Upper lobe of right lung (tissue), 1 donor: ENCODE measurements at regions not wholly inside any gene's neighbourhood (a gene's known extent, or its start where the extent isn't known, plus 50 kb on each side); places are given as distances from the start of the nearest gene placed in this dataset.

Source experiments
- ATAC-seq: fragments of 200-7000 bp; cut with Tn5 transposase; one replicate; pipeline ENCODE4 v1.9.1; 2020; ENCODE audit warnings: mild to moderate bottlenecking, moderate library complexity
- DNase-seq: peaks from one replicate; pipeline ENCODE4 v3.0.0-alpha.2; 2020
- H3K27ac ChIP-seq: fragments of 200-600 bp; one replicate; pipeline ENCODE4 v1.8.0; 2022
- H3K27me3 ChIP-seq: fragments of 200-600 bp; one replicate; pipeline ENCODE4 v1.8.0; 2022; ENCODE audit warnings: mild to moderate bottlenecking
- H3K36me3 ChIP-seq: fragments of 200-600 bp; one replicate; pipeline ENCODE4 v1.8.0; 2022
- H3K4me1 ChIP-seq: fragments of 200-600 bp; one replicate; pipeline ENCODE4 v1.8.0; 2022
- H3K4me3 ChIP-seq: fragments of 200-600 bp; one replicate; pipeline ENCODE4 v1.8.0; 2022; ENCODE audit warnings: mild to moderate bottlenecking
- H3K9me3 ChIP-seq: fragments of 200-600 bp; one replicate; pipeline ENCODE4 v1.8.0; 2022
- CTCF ChIP-seq: fragments of 200-600 bp; IDR thresholded peaks from one replicate; pipeline ENCODE4 v1.8.0; 2022; ENCODE audit warnings: antibody characterized with exemption
- intact Hi-C: fragments of 100-400 bp; cut with DNase I; formaldehyde crosslinking; loops from one replicate; pipeline ENCODE4 v1.11.0; 2022
- donor health status: DM: no; HTN: yes; CAD: no; lungs with severe emphysema.

- Histone ChIP-seq H3K4me3 (no peak overlapping the region), H3K27me3 (no peaks in the 10 kb centered on the region), H3K27ac (no peak overlapping the region), H3K36me3 (no peaks in the 10 kb centered on the region), H3K9me3 (no peaks in the 10 kb centered on the region), H3K4me1 (no peaks in the 10 kb centered on the region)
- intact Hi-C loops = no loop called here
- ATAC-seq (no peak), DNase-seq (no peak)
- TF ChIP-seq CTCF = no peak
Measured at GRCh38 chr13:105144020-105144419, 1391.4 kb downstream of the EFNB2 start.

DNA sequence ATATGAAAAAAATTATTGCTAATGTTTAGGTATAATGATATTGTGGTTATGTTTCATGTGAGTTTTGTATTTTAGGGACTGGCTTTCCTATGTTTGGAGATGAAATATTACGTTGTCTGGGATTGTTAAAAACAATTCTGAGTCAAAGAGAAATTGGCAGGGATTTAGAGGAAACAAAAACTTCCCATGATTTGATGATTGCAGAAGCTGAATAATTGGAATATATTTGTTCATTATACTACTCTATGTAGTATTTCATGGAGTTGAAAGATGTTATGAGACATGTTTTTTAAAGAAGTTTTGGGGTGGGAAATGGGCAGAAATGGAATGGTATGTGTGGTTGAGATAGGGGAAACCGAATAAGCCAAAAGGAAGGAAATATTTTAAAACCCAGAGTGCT, 1392.9 kb downstream of the EFNB2 start:
- DNase-seq = no peak
- intact Hi-C loops = no loop called here
- H3K4me3 ChIP-seq = no peak overlapping the region
- H3K27ac ChIP-seq = no peak overlapping the region
- TF ChIP-seq CTCF = no peak
- no peaks in the 10 kb centered on the region for H3K27me3 ChIP-seq
- H3K9me3 ChIP-seq = no peaks in the 10 kb centered on the region
- H3K36me3 ChIP-seq = no peaks in the 10 kb centered on the region
- ATAC-seq = no peak
- H3K4me1 ChIP-seq = no peaks in the 10 kb centered on the region

DNA sequence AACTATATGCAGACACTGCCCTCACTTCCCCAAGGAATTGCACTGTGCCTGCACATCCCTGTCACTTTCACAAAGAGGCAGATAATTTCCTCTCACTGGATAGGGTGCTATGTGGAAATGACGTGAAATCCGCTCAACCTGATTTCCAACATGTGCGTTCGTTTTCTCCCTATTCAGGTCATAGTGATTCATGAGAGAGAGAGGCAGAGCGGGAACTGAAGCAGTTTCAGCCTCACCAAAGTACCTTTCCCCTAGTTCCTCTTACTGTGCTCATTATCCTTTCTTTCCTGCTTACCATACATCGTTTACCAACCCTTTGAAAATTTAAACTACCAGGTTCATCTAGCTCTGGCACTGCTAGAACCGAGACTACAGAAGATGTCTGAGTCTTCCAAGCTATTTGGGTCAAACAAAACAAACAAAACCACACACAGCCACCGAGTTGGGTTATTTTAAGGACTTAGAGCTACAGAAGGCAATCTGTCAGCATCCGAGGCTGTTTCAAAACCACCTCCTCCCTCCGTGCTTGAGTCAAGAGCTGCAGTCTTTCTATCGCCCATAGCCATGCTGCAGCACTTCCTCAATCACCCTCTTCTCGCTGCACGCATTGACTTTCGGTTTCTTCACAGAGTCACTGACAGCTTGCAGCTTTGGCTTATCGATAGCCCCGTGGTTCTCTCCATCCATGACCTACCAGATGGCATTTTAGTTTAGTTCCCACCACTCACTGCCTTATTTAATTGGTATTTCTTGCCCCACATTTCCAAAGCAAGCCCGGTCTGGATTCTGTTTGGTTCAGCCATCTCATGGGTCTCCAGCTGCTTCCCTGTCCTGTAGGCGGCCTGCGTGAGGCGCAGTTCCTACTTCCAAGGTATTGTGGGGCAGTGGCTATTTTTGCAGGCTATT, 1395.8 kb downstream of the EFNB2 start:
- Histone ChIP-seq H3K36me3 (no peaks in the 10 kb centered on the region), H3K27ac (peak overlapping the region; percentile 77), H3K27me3 (no peaks in the 10 kb centered on the region), H3K4me3 (peak overlapping the region; percentile 50), H3K9me3 (no peaks in the 10 kb centered on the region), H3K4me1 (no peaks in the 10 kb centered on the region)
- intact Hi-C loops = no loop called here
- peak; percentile 78 for DNase-seq
- ATAC-seq = peak; percentile 92
- peak; percentile 42 for TF ChIP-seq CTCF

DNA sequence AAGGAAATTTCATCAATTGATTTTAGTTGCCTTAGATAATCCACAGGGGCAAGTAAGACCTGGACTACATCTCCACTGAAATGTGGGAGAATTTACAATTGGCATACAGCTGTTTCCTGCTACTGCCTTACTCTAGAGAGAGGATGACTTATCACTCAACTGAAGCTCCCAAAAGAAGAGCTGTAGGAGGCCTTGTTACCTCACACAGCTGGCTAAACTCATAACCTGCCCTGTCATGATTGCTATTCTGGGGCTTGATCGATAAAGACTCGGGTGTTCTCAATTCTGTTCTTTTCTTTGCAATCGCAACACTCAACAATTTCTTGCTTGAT, 1396.4 kb downstream of the EFNB2 start:
- peak; percentile 6 for ATAC-seq
- no peaks in the 10 kb centered on the region for H3K9me3 ChIP-seq
- no peaks in the 10 kb centered on the region for H3K27me3 ChIP-seq
- H3K27ac ChIP-seq = peak overlapping the region; percentile 77
- intact Hi-C loops = no loop called here
- H3K36me3 ChIP-seq = no peaks in the 10 kb centered on the region
- H3K4me3 ChIP-seq = peak overlapping the region; percentile 50
- TF ChIP-seq CTCF = no peak
- no peak for DNase-seq
- H3K4me1 ChIP-seq = no peaks in the 10 kb centered on the region

GRCh38 chr13:105135852-105136615, 1399.4 kb downstream of the EFNB2 start:
- DNase-seq (no peak), ATAC-seq (no peak)
- H3K27ac ChIP-seq = no peak overlapping the region
- no peak for TF ChIP-seq CTCF
- H3K36me3 ChIP-seq = no peaks in the 10 kb centered on the region
- no peak overlapping the region for H3K4me3 ChIP-seq
- intact Hi-C loops = no loop called here
- no peaks in the 10 kb centered on the region for H3K4me1 ChIP-seq
- H3K9me3 ChIP-seq = no peaks in the 10 kb centered on the region
- H3K27me3 ChIP-seq = no peaks in the 10 kb centered on the region
